Lung (tissue), 11 donors: ENCODE measurements at regions not wholly inside any gene's neighbourhood (a gene's known extent, or its start where the extent isn't known, plus 50 kb on each side); places are given as distances from the start of the nearest gene placed in this dataset.

Source experiments
- ATAC-seq: fragments of 200-7000 bp; cut with Tn5 transposase; one replicate; pipeline ENCODE4 v1.9.1; 2020; ENCODE audit warnings: moderate number of reproducible peaks; ENCODE audit not compliant: insufficient read depth, low FRiP score
- DNase-seq, 3 donors: peaks; one replicate each; pipeline ENCODE4 v3.0.0-alpha.2; 2013 to 2017
- H3K27ac ChIP-seq, 2 donors: one replicate each; pipeline ENCODE4 v1.5.1; 2013; ENCODE audit warnings: mild to moderate bottlenecking in 2 of 2, moderate library complexity in 2 of 2, control low read depth in 1 of 2, inconsistent platforms in 1 of 2, low read depth in 1 of 2, low read length in 1 of 2
- H3K27me3 ChIP-seq, 3 donors: one replicate each; pipeline ENCODE4 v1.5.1; 2013; ENCODE audit warnings: low read length in 2 of 3; ENCODE audit not compliant: control insufficient read depth in 3 of 3, insufficient read depth in 3 of 3
- H3K36me3 ChIP-seq, 4 donors: one replicate each; pipeline ENCODE4 v1.5.1; 2013; ENCODE audit warnings: low read length in 4 of 4, mild to moderate bottlenecking in 1 of 4, moderate library complexity in 1 of 4; ENCODE audit not compliant: control insufficient read depth in 4 of 4, insufficient read depth in 4 of 4
- H3K4me1 ChIP-seq, 5 donors: one replicate each; pipeline ENCODE4 v1.5.1; 2013; ENCODE audit warnings: low read length in 5 of 5, mild to moderate bottlenecking in 2 of 5, moderate library complexity in 1 of 5; ENCODE audit not compliant: control insufficient read depth in 5 of 5, insufficient read depth in 5 of 5
- H3K4me3 ChIP-seq: one replicate; pipeline ENCODE4 v1.5.1; 2013; ENCODE audit warnings: mild to moderate bottlenecking, control low read depth, moderate library complexity
- H3K9ac ChIP-seq, 2 donors: one replicate each; pipeline ENCODE4 v1.5.1; 2013; ENCODE audit warnings: low read length in 2 of 2, control low read depth in 1 of 2; ENCODE audit not compliant: insufficient read depth in 1 of 2
- H3K9me3 ChIP-seq, 4 donors: one replicate each; pipeline ENCODE4 v1.5.1; 2013; ENCODE audit warnings: low read length in 3 of 4, mild to moderate bottlenecking in 1 of 4, moderate library complexity in 1 of 4; ENCODE audit not compliant: control insufficient read depth in 4 of 4, insufficient read depth in 3 of 4
- WGBS, 2 donors: extraction: QIAGEN DNeasy Blood & Tissue Kit; methylation state at CpG; one replicate each; pipeline ENCODE4 v1.1.7; 2013; 5-methylcytosine and 5-hydroxymethylcytosine counted together
- TF ChIP-seq, protein P1 (sequence below): IDR thresholded peaks from 2 replicates; pipeline ENCODE4 v1.5.1; 2012; ENCODE audit warnings: mild to moderate bottlenecking; ENCODE audit errors: control extremely low read depth, extremely low read depth
- donor health status: control.
- donor health status: control.
- donor health status: Bipolar disorder and iron deficiency.
- donor health status: healthy.
- donor health status: DM: yes; HTN: yes; CAD: no.

DNA sequence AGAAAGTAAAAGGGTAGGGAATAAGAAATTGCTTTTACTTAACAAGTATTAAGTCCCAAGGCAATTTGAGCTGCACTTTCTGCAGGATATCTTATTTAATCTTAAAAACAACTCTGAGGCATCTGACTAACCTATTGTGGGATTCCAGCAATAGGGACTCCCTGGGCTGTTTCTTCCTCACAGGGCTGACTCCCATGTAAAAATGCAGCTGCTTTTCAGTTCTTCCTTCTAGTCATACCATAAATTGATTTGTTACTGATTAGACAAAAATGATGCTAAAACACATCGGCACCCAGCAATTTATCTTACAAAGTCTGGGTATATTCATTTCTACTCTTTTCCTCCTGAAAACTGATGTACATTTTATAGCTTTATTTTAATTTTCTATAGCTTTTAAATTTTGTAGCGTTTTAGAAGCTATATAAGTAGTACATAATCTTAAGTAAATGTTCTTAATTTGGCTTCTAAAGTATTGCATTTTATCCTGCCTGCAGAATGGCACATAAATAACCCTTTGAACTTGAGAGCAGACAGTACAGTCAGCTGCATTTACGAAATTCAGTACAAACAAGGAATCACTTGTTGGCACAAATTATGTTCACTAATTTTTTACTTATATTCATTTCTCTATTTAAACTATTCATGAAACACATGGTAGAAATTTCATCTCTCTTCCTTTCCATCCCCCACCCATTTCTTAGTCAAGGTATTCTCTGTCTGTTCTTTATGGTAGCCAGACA is 102.4 kb upstream of the FRY start:
- Histone ChIP-seq H3K9ac (no peak overlapping the region), H3K4me3 (no peak overlapping the region), H3K9me3 (no peaks in the 10 kb centered on the region), H3K27me3 (no peaks in the 10 kb centered on the region), H3K4me1 (peaks cover 0 to 16% (median 13%) of the 10 kb centered on the region in 5 donors), H3K36me3 (no peaks in the 10 kb centered on the region), H3K27ac (no peak overlapping the region)
- ATAC-seq (no peak), DNase-seq (no peak)
- TF ChIP-seq, protein P1, sequence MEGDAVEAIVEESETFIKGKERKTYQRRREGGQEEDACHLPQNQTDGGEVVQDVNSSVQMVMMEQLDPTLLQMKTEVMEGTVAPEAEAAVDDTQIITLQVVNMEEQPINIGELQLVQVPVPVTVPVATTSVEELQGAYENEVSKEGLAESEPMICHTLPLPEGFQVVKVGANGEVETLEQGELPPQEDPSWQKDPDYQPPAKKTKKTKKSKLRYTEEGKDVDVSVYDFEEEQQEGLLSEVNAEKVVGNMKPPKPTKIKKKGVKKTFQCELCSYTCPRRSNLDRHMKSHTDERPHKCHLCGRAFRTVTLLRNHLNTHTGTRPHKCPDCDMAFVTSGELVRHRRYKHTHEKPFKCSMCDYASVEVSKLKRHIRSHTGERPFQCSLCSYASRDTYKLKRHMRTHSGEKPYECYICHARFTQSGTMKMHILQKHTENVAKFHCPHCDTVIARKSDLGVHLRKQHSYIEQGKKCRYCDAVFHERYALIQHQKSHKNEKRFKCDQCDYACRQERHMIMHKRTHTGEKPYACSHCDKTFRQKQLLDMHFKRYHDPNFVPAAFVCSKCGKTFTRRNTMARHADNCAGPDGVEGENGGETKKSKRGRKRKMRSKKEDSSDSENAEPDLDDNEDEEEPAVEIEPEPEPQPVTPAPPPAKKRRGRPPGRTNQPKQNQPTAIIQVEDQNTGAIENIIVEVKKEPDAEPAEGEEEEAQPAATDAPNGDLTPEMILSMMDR: no peak
- WGBS, 2 donors: 87% methylated on average over 3 of the region's 3 CpGs

DNA sequence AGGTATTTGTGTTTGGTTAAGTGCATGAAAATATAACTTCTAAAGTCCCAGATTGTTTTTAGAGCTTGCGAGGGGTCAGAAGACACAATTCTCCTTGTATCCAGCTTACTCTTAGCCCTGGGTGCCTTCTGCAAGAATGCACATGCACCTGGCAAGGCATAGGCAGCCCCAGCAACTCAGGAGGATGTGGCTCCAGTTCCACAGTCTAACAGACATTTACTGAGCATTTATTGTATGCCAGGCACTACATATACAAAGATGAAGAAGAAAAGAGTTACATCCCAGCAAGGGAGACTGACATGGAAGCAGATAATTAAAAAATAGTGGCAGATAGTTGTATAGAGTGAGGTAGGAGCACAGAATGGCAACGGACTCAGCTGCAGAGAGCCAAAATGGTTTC is 101.1 kb upstream of the FRY start:
- Histone ChIP-seq H3K4me1 (peaks cover 0 to 16% (median 7%) of the 10 kb centered on the region in 5 donors), H3K9me3 (no peaks in the 10 kb centered on the region), H3K36me3 (no peaks in the 10 kb centered on the region), H3K27ac (no peak overlapping the region), H3K4me3 (no peak overlapping the region), H3K27me3 (no peaks in the 10 kb centered on the region), H3K9ac (no peak overlapping the region)
- TF ChIP-seq, protein P1: no peak
- 75 to 85% methylated on average over 2 of the region's 2 CpGs for WGBS, 2 donors
- DNase-seq: no peak
- ATAC-seq: no peak

DNA sequence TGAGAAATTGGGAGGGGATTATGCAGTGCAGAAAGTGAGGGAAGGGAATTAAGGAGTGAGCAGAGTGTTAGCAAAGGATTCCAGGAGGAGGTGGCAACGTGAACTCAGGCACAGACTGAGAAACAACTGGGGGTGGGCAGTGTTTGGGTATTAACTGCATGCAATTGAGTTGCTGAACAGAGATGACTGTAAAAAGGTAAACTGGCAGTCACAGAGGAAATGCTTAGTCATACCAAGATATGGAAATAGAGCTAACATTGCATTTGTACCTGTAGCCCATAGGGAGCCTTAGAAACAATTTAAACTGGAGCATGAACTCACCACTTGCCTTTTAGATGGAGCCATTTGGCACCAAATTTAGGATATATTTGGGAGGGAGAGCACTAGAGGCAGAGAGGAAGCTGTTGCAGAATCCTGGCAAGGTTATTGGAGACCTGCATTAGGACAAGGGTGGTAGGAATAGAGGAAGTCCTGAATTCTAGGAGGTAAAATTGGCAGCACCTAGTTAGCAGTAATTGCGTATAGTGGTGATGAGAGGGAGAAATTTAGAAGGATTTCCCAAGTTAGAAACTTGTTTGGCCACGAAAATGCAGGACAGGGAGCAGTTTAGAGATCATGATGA is 100.6 kb upstream of the FRY start:
- no peak overlapping the region for H3K9ac ChIP-seq
- TF ChIP-seq, protein P1: no peak
- peaks cover 0 to 16% (median 4%) of the 10 kb centered on the region in 5 donors for H3K4me1 ChIP-seq
- H3K27me3 ChIP-seq: no peaks in the 10 kb centered on the region
- DNase-seq (no peak), ATAC-seq (no peak)
- no peaks in the 10 kb centered on the region for H3K36me3 ChIP-seq
- no peak overlapping the region for H3K4me3 ChIP-seq
- no peaks in the 10 kb centered on the region for H3K9me3 ChIP-seq
- H3K27ac ChIP-seq: peak overlapping the region in 1 of 2 donors; percentile 17
- 57 to 77% methylated on average over 3 of the region's 3 CpGs for WGBS, 2 donors
